HL-60/S4 treated with retinoic acid at 250 ng/mL for 4 days and 3 days (cell line): ENCODE measurements at regions not wholly inside any gene's neighbourhood (a gene's known extent, or its start where the extent isn't known, plus 50 kb on each side); places are given as distances from the start of the nearest gene placed in this dataset.
"Not testable (repeated sequence)": the region's sequence is repeated elsewhere in the genome, so short reads cannot be mapped to it uniquely, and the experiment has no call there.

ENCODE experiments used
- in situ Hi-C: fragments of 300-500 bp; cut with MboI; formaldehyde crosslinking; loops from 2 replicates; pipeline ENCODE4 v1.7.0; 2022; ENCODE audit warnings: low sequenced_read_pairs

- in situ Hi-C loops: loop anchor here (25.0 kb wide), 1 partner anchor 783 kb away; the partner anchor contains the start of gene KLF4
These were observed 585.7 kb downstream of the ACTL7B start for GRCh38 chr9:108270051-108270450.

GRCh38 chr9:108269371-108269770 lies 586.4 kb downstream of the ACTL7B start:
- in situ Hi-C loops: loop anchor here (25.0 kb wide), 1 partner anchor 782 kb away; the partner anchor contains the start of gene KLF4

GRCh38 chr9:108265065-108265464 lies 590.7 kb downstream of the ACTL7B start:
- in situ Hi-C loops: loop anchor here (25.0 kb wide), 1 partner anchor 778 kb away; the partner anchor contains the start of gene KLF4

GRCh38 chr9:108264093-108264492 lies 591.7 kb downstream of the ACTL7B start:
- in situ Hi-C loops: loop anchor here (25.0 kb wide), 1 partner anchor 777 kb away; the partner anchor contains the start of gene KLF4

- in situ Hi-C loops: loop anchor here (25.0 kb wide), 1 partner anchor 776 kb away; the partner anchor contains the start of gene KLF4
These were observed 593.0 kb downstream of the ACTL7B start for GRCh38 chr9:108262836-108263235.

GRCh38 chr9:108259917-108260675 lies 595.7 kb downstream of the ACTL7B start:
- in situ Hi-C loops: loop anchor here (25.0 kb wide), 1 partner anchor 773 kb away; the partner anchor contains the start of gene KLF4

- in situ Hi-C loops: loop anchor here (25.0 kb wide), 1 partner anchor 771 kb away; the partner anchor contains the start of gene KLF4
These were observed 597.1 kb downstream of the ACTL7B start for GRCh38 chr9:108258640-108259039.

GRCh38 chr9:108257382-108257781 lies 598.4 kb downstream of the ACTL7B start:
- in situ Hi-C loops: loop anchor here (25.0 kb wide), 1 partner anchor 770 kb away; the partner anchor contains the start of gene KLF4

GRCh38 chr9:108254236-108254635 lies 601.5 kb downstream of the ACTL7B start:
- in situ Hi-C loops: loop anchor here (25.0 kb wide), 1 partner anchor 767 kb away; the partner anchor contains the start of gene KLF4

GRCh38 chr9:108247391-108247790 lies 608.4 kb downstream of the ACTL7B start:
- in situ Hi-C loops: not testable (repeated sequence)

- in situ Hi-C loops: no loop called here
These were observed 609.9 kb downstream of the ACTL7B start for GRCh38 chr9:108245901-108246300.

GRCh38 chr9:108245331-108245730 lies 610.5 kb downstream of the ACTL7B start:
- in situ Hi-C loops: no loop called here

- in situ Hi-C loops: no loop called here
These were observed 611.1 kb downstream of the ACTL7B start for GRCh38 chr9:108244686-108245085.

GRCh38 chr9:108241384-108242073 lies 614.3 kb downstream of the ACTL7B start:
- in situ Hi-C loops: no loop called here

GRCh38 chr9:108239696-108240321 lies 616.0 kb downstream of the ACTL7B start:
- in situ Hi-C loops: no loop called here

- in situ Hi-C loops: no loop called here
These were observed 620.2 kb downstream of the ACTL7B start for GRCh38 chr9:108235609-108236008.

GRCh38 chr9:108234811-108235210 lies 621.0 kb downstream of the ACTL7B start:
- in situ Hi-C loops: no loop called here

GRCh38 chr9:108225149-108225800 lies 630.5 kb downstream of the ACTL7B start:
- in situ Hi-C loops: no loop called here

GRCh38 chr9:108224716-108225115 lies 631.1 kb downstream of the ACTL7B start:
- in situ Hi-C loops: no loop called here

GRCh38 chr9:108219664-108220063 lies 636.1 kb downstream of the ACTL7B start:
- in situ Hi-C loops: no loop called here
